B cell (primary cell): ENCODE measurements at regions not wholly inside any gene's neighbourhood (a gene's known extent, or its start where the extent isn't known, plus 50 kb on each side); places are given as distances from the start of the nearest gene placed in this dataset.

ENCODE experiments used
- ATAC-seq: fragments of 200-7000 bp; cut with Tn5 transposase; one replicate; pipeline ENCODE4 v1.10.0; 2021; ENCODE audit warnings: low read depth, mild to moderate bottlenecking, moderate number of reproducible peaks, moderate library complexity
- CTCF ChIA-PET: fragments of 350-600 bp; sonication (Branson Sonifier 250); formaldehyde crosslinking; loops from one replicate; lab custom pipeline; 2021; ENCODE audit warnings: antibody characterized with exemption, inconsistent platforms; lab: Charles Lee
- POLR2A ChIA-PET: fragments of 350-600 bp; sonication (Branson Sonifier 250); formaldehyde crosslinking; loops from one replicate; lab custom pipeline; 2021; ENCODE audit warnings: antibody characterized with exemption; lab: Charles Lee
- DNase-seq: peaks from one replicate; pipeline ENCODE4 v3.0.0; 2013
- H2AFZ ChIP-seq: 2 replicates; pipeline ENCODE4 v1.6.1; 2012; ENCODE audit warnings: mild to moderate bottlenecking, low read depth, low read length; ENCODE audit not compliant: insufficient read depth, poor library complexity, severe bottlenecking
- H3K27ac ChIP-seq, 2 donors: 1 replicate in 1 of 2; 2 replicates in 1 of 2; pipeline ENCODE4 v1.5.1; 2012 to 2013; ENCODE audit warnings: low read length in 2 of 2, mild to moderate bottlenecking in 2 of 2, moderate library complexity in 1 of 2
- H3K27me3 ChIP-seq, 4 experiments: fragments of 200-600 bp in 1 of 4; sonication (generic) in 1 of 4; replicated peaks in 1 of 4; 1 replicate in 2 of 4; 2 replicates in 2 of 4; pipeline versions ENCODE4 v1.6.1 to v1.7.0; 2013 to 2016; ENCODE audit warnings: low read length in 3 of 4, mild to moderate bottlenecking in 2 of 4, mixed read lengths in 1 of 4, moderate library complexity in 1 of 4; ENCODE audit not compliant: insufficient read depth in 4 of 4, control insufficient read depth in 3 of 4; ENCODE audit errors: control extremely low read depth in 1 of 4
- H3K36me3 ChIP-seq, 2 experiments: replicated peaks in 1 of 2; 1 replicate in 1 of 2; 2 replicates in 1 of 2; pipeline versions ENCODE4 v1.6.1 to v1.7.1; 2013; ENCODE audit warnings: low read length in 1 of 2; ENCODE audit not compliant: insufficient read depth in 2 of 2, control insufficient read depth in 1 of 2; ENCODE audit errors: control extremely low read depth in 1 of 2, extremely low read depth in 1 of 2
- H3K4me1 ChIP-seq, 2 donors: fragments of 200-600 bp in 1 of 2; sonication (generic) in 1 of 2; 1 replicate in 1 of 2; 2 replicates in 1 of 2; pipeline versions ENCODE4 v1.5.1 to v1.6.1; 2013 to 2017; ENCODE audit warnings: low read length in 2 of 2; ENCODE audit not compliant: control insufficient read depth in 2 of 2, insufficient read depth in 2 of 2
- H3K4me2 ChIP-seq: replicated peaks from 2 replicates; pipeline ENCODE3; 2012; ENCODE audit warnings: mild to moderate bottlenecking, low read depth, low read length; ENCODE audit not compliant: poor library complexity, severe bottlenecking
- H3K4me3 ChIP-seq, 5 experiments: fragments of 200-600 bp in 1 of 5; sonication (generic) in 1 of 5; 1 replicate in 3 of 5; 2 replicates in 2 of 5; pipeline versions ENCODE4 v1.5.1 to v1.7.0; 2011 to 2016; ENCODE audit warnings: low read length in 4 of 5, mild to moderate bottlenecking in 4 of 5, low read depth in 2 of 5, control low read depth in 1 of 5, moderate library complexity in 1 of 5; ENCODE audit not compliant: insufficient read depth in 1 of 5; ENCODE audit errors: control extremely low read depth in 1 of 5, extremely low read depth in 1 of 5
- H3K79me2 ChIP-seq: fragments of 200-600 bp; sonication (generic); one replicate; pipeline ENCODE4 v1.6.0; 2016; ENCODE audit warnings: low read length; ENCODE audit not compliant: control insufficient read depth, insufficient read depth
- H3K9ac ChIP-seq: fragments of 200-600 bp; sonication (generic); 2 replicates; pipeline ENCODE4 v1.6.1; 2017; ENCODE audit warnings: mild to moderate bottlenecking, low read length, moderate library complexity
- H3K9me3 ChIP-seq, 3 donors: one replicate each; pipeline versions ENCODE4 v1.6.1 to v1.7.1; 2013; ENCODE audit warnings: low read length in 2 of 3; ENCODE audit not compliant: control insufficient read depth in 2 of 3, insufficient read depth in 1 of 3; ENCODE audit errors: control extremely low read depth in 1 of 3
- H4K20me1 ChIP-seq: 2 replicates; pipeline ENCODE4 v1.6.0; 2012; ENCODE audit warnings: mild to moderate bottlenecking, low read length; ENCODE audit not compliant: insufficient read depth, control insufficient read depth, poor library complexity, severe bottlenecking
- H3K27ac Mint-ChIP-seq: one replicate; pipeline ENCODE4 v1.8.0; 2021; ENCODE audit warnings: mixed read lengths
- H3K27me3 Mint-ChIP-seq: one replicate; pipeline ENCODE4 v1.8.0; 2021; ENCODE audit warnings: mixed read lengths
- H3K4me1 Mint-ChIP-seq: one replicate; pipeline ENCODE4 v1.8.0; 2021; ENCODE audit warnings: mixed read lengths
- H3K4me3 Mint-ChIP-seq: one replicate; pipeline ENCODE4 v1.8.0; 2021; ENCODE audit warnings: mixed read lengths
- H3K9me3 Mint-ChIP-seq: one replicate; pipeline ENCODE4 v1.8.0; 2022; ENCODE audit warnings: mixed read lengths; ENCODE audit not compliant: insufficient read depth
- CTCF ChIP-seq: fragments of 200-600 bp; IDR thresholded peaks from one replicate; pipeline ENCODE4 v1.8.0; 2022; ENCODE audit warnings: antibody characterized with exemption, mild to moderate bottlenecking
- EZH2 ChIP-seq: IDR thresholded peaks from 2 replicates; pipeline ENCODE4 v1.6.1; 2012; ENCODE audit warnings: borderline replicate concordance, low read depth, mild to moderate bottlenecking, moderate library complexity, low read length; ENCODE audit not compliant: insufficient read depth, poor library complexity, severe bottlenecking
- WGBS: methylation state at CpG from one replicate; pipeline ENCODE4 v1.1.5; 2013; ENCODE audit warnings: missing lambda C conversion rate; ENCODE audit not compliant: insufficient coverage; 5-methylcytosine and 5-hydroxymethylcytosine counted together
- intact Hi-C: fragments of 100-400 bp; cut with micrococcal nuclease; formaldehyde crosslinking; loops from one replicate; pipeline ENCODE4 v1.10.0; 2022

DNA sequence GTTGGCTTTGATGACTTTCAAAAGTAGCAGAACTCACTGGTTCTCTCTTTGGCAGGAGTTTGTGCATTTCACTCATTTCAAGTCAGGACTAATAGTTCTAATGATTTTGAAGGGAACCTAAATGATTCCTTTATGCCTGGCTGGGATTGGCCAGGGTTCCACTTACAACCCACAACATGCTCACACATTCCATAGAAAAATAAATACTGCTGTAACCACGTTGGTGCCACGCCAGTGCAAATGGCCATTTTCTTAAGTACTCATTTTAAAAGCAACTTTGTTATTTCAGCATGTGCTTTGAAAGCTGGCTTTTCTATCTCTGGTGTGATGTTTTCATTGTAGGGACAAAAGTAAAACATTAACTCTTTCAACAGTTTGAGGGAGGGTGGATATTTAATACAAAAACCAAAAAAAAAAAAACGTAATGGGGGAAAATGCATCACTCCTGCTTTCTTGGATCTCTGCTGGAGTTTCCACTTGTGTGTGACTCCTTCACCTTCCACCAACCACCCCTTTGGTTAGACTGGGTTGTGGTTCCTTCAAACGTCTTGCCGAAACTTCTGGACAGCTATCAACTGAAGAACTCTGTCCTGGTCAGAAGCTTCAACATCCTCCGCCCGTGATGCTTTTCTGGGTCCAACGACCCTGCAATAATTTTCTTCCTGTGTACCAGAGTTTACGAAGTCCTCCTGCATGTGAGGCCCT, 300.4 kb upstream of the RUNX1 start:
- no peaks in the 10 kb centered on the region for H3K4me1 Mint-ChIP-seq
- Histone ChIP-seq H3K27ac (no peak overlapping the region), H3K9me3 (peaks cover 0 to 3% (median 0%) of the 10 kb centered on the region in 3 donors), H3K9ac (no peak overlapping the region), H3K4me1 (no peaks in the 10 kb centered on the region), H4K20me1 (no peaks in the 10 kb centered on the region), H2AFZ (no peak overlapping the region), H3K79me2 (no peaks in the 10 kb centered on the region), H3K4me3 (no peak overlapping the region), H3K27me3 (no peaks in the 10 kb centered on the region), H3K36me3 (no peaks in the 10 kb centered on the region), H3K4me2 (no peak overlapping the region)
- ATAC-seq (no peak), DNase-seq (no peak)
- WGBS = 91% methylated on average over 6 of the region's 9 CpGs
- TF ChIP-seq CTCF (no peak), EZH2 (no peak)
- H3K27ac Mint-ChIP-seq = no peak overlapping the region
- intact Hi-C loops = no loop called here
- no peak overlapping the region for H3K4me3 Mint-ChIP-seq
- H3K27me3 Mint-ChIP-seq = peaks cover 12% of the 10 kb centered on the region
- ChIA-PET CTCF (no interaction called here), POLR2A (no interaction called here)
- H3K9me3 Mint-ChIP-seq = peaks cover 2% of the 10 kb centered on the region

DNA sequence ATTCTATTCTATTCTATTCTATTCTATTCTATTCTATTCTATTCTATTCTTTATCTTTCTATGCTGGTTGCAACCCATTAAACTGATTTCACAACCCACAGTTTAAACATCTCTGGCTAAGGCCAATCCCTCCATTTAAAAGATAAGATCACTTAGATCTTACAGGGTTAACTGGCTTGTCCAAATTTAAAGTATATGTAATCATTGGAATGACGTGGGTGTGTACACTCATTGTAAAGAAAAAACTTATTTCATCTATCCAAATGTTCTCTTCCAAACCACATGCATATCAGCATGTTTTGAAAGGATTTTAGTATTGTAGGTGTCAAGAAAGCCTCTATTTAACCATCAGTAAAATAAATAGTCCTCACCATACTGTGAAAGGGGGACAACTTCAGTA, 299.6 kb upstream of the RUNX1 start:
- ATAC-seq = no peak

More for the DNA sequence above, 299.6 kb upstream of the RUNX1 start:
- peaks cover 12% of the 10 kb centered on the region for H3K27me3 Mint-ChIP-seq
- peaks cover 2% of the 10 kb centered on the region for H3K9me3 Mint-ChIP-seq
- no CpG with 5 or more reads among the region's 1 CpG for WGBS
- intact Hi-C loops = no loop called here
- Histone ChIP-seq H3K4me3 (no peak overlapping the region), H2AFZ (no peak overlapping the region), H3K9ac (no peak overlapping the region), H4K20me1 (no peaks in the 10 kb centered on the region), H3K79me2 (no peaks in the 10 kb centered on the region), H3K4me2 (no peak overlapping the region), H3K27me3 (no peaks in the 10 kb centered on the region), H3K36me3 (no peaks in the 10 kb centered on the region), H3K4me1 (no peaks in the 10 kb centered on the region), H3K9me3 (peaks cover 0 to 4% (median 0%) of the 10 kb centered on the region in 3 donors), H3K27ac (no peak overlapping the region)
- CTCF ChIA-PET = no interaction called here
- H3K4me1 Mint-ChIP-seq = no peaks in the 10 kb centered on the region
- POLR2A ChIA-PET = no interaction called here
- no peak overlapping the region for H3K4me3 Mint-ChIP-seq
- no peak for DNase-seq
- no peak overlapping the region for H3K27ac Mint-ChIP-seq
- TF ChIP-seq CTCF = no peak
- no peak for TF ChIP-seq EZH2
